HG03139 (cell line): ENCODE measurements at regions not wholly inside any gene's neighbourhood (a gene's known extent, or its start where the extent isn't known, plus 50 kb on each side); places are given as distances from the start of the nearest gene placed in this dataset.
A peak's percentile ranks its signal among the peaks of the same experiment; 100 is the strongest.

Source experiments
- ATAC-seq: cut with Tn5 transposase; IDR thresholded peaks from one replicate; pipeline ENCODE4 v1.9.1; 2021; ENCODE audit not compliant: unreplicated experiment

- no peak for ATAC-seq
Observed at GRCh38 chr3:147838652-147839051, 429.5 kb downstream of the ZIC1 start.

GRCh38 chr3:147843331-147843730, 434.2 kb downstream of the ZIC1 start:
- ATAC-seq = no peak

GRCh38 chr3:147846293-147846692, 437.1 kb downstream of the ZIC1 start:
- no peak for ATAC-seq

- no peak for ATAC-seq
Observed at GRCh38 chr3:147846854-147847478, 437.8 kb downstream of the ZIC1 start.

- no peak for ATAC-seq
Observed at GRCh38 chr3:147851062-147851461, 441.9 kb downstream of the ZIC1 start.

GRCh38 chr3:147854542-147854941, 445.4 kb downstream of the ZIC1 start:
- no peak for ATAC-seq

- no peak for ATAC-seq
Observed at GRCh38 chr3:147864754-147865354, 455.7 kb downstream of the ZIC1 start.

- ATAC-seq = no peak
Observed at GRCh38 chr3:147866561-147866960, 457.4 kb downstream of the ZIC1 start.

- ATAC-seq = no peak
Observed at GRCh38 chr3:147872568-147872967, 463.4 kb downstream of the ZIC1 start.

GRCh38 chr3:147875498-147875897, 466.3 kb downstream of the ZIC1 start:
- ATAC-seq = no peak

GRCh38 chr3:147881933-147882332, 472.8 kb downstream of the ZIC1 start:
- no peak for ATAC-seq

GRCh38 chr3:147886879-147887278, 477.7 kb downstream of the ZIC1 start:
- ATAC-seq = no peak

GRCh38 chr3:147887797-147888196, 478.6 kb downstream of the ZIC1 start:
- ATAC-seq = no peak

- ATAC-seq = peak; percentile 81
Observed at GRCh38 chr3:147890114-147890513, 480.9 kb downstream of the ZIC1 start.

- no peak for ATAC-seq
Observed at GRCh38 chr3:147895509-147895908, 486.3 kb downstream of the ZIC1 start.

- ATAC-seq = no peak
Observed at GRCh38 chr3:147900851-147901250, 491.7 kb downstream of the ZIC1 start.

GRCh38 chr3:147903026-147903425, 493.9 kb downstream of the ZIC1 start:
- ATAC-seq = no peak

- no peak for ATAC-seq
Observed at GRCh38 chr3:147904421-147904820, 495.3 kb downstream of the ZIC1 start.

- ATAC-seq = no peak
Observed at GRCh38 chr3:147906285-147906684, 497.1 kb downstream of the ZIC1 start.

- ATAC-seq = no peak
Observed at GRCh38 chr3:147914532-147914931, 505.4 kb downstream of the ZIC1 start.

- ATAC-seq = no peak
Observed at GRCh38 chr3:147915057-147915456, 505.9 kb downstream of the ZIC1 start.

- no peak for ATAC-seq
Observed at GRCh38 chr3:147919496-147919895, 510.3 kb downstream of the ZIC1 start.

GRCh38 chr3:147921051-147921450, 511.9 kb downstream of the ZIC1 start:
- no peak for ATAC-seq
